Loucy (cell line): ENCODE measurements at regions not wholly inside any gene's neighbourhood (a gene's known extent, or its start where the extent isn't known, plus 50 kb on each side); places are given as distances from the start of the nearest gene placed in this dataset.

ENCODE experiments used
- CTCF ChIP-seq: fragments of 200-600 bp; sonication (generic); conservative IDR thresholded peaks from 2 replicates; pipeline ENCODE4 v1.5.1; 2014; ENCODE audit warnings: mild to moderate bottlenecking, antibody characterized with exemption, low read length
- EZH2phosphoT487 ChIP-seq: fragments of 200-600 bp; IDR thresholded peaks from 2 replicates; pipeline ENCODE4 v1.6.1; 2018; ENCODE audit warnings: antibody characterized with exemption, mild to moderate bottlenecking, moderate library complexity, borderline replicate concordance

DNA sequence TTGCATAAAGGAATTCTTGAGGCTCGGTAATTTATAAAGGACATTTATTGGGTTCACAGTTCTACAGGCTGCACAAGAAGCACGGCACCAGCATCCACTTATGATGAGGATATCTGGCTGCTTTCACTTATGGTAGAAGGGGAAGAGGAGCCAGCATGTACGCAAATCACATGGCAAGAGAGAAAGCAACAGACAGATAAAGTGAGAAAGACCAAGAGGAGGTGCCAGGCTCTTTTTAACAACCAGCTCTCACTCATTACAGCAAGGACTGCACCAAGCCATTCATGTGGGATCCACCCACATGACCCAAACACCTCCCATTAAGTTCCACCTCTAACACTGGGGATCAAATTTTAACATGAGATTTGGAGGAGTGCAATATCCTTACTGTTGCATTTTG, 1198.2 kb downstream of the ADGRL3 start:
- no peak for TF ChIP-seq CTCF
- TF ChIP-seq EZH2phosphoT487: no peak
